Tibial artery (tissue), 4 donors: ENCODE measurements at regions not wholly inside any gene's neighbourhood (a gene's known extent, or its start where the extent isn't known, plus 50 kb on each side); places are given as distances from the start of the nearest gene placed in this dataset.

Source experiments
- DNase-seq, 2 donors: peaks; one replicate each; pipeline ENCODE4 v3.0.0-alpha.2; 2019
- H3K27ac ChIP-seq, 2 donors: fragments of 200-600 bp; sonication (generic) in 1 of 2; 1 replicate in 1 of 2; 2 replicates in 1 of 2; pipeline ENCODE4 v1.5.1; 2018 to 2019; ENCODE audit warnings: mild to moderate bottlenecking in 1 of 2
- H3K27me3 ChIP-seq, 2 donors: fragments of 200-600 bp; sonication (generic) in 1 of 2; one replicate each; pipeline versions ENCODE4 v1.5.1 to v1.6.0; 2016 to 2019
- H3K36me3 ChIP-seq, 3 donors: fragments of 200-600 bp; sonication (generic) in 2 of 3; one replicate each; pipeline ENCODE4 v1.5.1; 2016 to 2019; ENCODE audit warnings: mild to moderate bottlenecking in 2 of 3
- H3K4me1 ChIP-seq, 4 donors: fragments of 200-600 bp; sonication (generic) in 2 of 4; 1 replicate in 3 of 4; 2 replicates in 1 of 4; pipeline ENCODE4 v1.5.1; 2016 to 2019
- H3K4me3 ChIP-seq, 2 donors: fragments of 200-600 bp; sonication (generic) in 1 of 2; 1 replicate in 1 of 2; 2 replicates in 1 of 2; pipeline ENCODE4 v1.5.1; 2018 to 2019; ENCODE audit warnings: mild to moderate bottlenecking in 2 of 2
- H3K9me3 ChIP-seq, 3 donors: fragments of 200-600 bp; sonication (generic) in 1 of 3; one replicate each; pipeline ENCODE4 v1.5.1; 2016 to 2019
- intact Hi-C: fragments of 100-400 bp; cut with DNase I; formaldehyde crosslinking; loops from one replicate; pipeline ENCODE4 v1.15.0; 2023; ENCODE audit warnings: low total_unique reads
- TF ChIP-seq, protein P1 (sequence below), 2 experiments: fragments of 200-600 bp in 1 of 2; fragments of 450-650 bp in 1 of 2; IDR thresholded peaks; one replicate each; pipeline ENCODE4 v1.5.1; 2017 to 2019; ENCODE audit warnings: antibody characterized with exemption in 2 of 2, mild to moderate bottlenecking in 1 of 2, moderate library complexity in 1 of 2

DNA sequence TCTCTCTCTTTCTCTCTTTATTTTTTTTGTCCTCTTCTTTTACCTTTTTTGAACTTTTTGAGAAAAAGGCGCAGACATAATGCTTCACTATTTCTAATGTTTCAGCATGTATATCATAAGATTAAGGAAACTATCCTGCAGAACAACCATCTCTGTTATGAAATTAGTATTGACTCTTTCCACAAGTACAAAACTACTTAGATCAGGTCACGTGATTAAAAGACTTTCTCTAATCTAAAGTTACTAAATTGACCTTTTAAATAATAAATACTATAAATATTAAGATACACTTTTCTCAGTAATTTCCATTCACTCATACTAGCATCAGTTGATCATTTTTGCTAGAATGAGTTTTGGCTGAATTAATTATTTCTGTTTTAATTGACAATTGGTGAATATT is 844.5 kb upstream of the LRFN5 start:
- no peak overlapping the region for H3K27ac ChIP-seq
- H3K27me3 ChIP-seq = no peaks in the 10 kb centered on the region
- TF ChIP-seq, protein P1, sequence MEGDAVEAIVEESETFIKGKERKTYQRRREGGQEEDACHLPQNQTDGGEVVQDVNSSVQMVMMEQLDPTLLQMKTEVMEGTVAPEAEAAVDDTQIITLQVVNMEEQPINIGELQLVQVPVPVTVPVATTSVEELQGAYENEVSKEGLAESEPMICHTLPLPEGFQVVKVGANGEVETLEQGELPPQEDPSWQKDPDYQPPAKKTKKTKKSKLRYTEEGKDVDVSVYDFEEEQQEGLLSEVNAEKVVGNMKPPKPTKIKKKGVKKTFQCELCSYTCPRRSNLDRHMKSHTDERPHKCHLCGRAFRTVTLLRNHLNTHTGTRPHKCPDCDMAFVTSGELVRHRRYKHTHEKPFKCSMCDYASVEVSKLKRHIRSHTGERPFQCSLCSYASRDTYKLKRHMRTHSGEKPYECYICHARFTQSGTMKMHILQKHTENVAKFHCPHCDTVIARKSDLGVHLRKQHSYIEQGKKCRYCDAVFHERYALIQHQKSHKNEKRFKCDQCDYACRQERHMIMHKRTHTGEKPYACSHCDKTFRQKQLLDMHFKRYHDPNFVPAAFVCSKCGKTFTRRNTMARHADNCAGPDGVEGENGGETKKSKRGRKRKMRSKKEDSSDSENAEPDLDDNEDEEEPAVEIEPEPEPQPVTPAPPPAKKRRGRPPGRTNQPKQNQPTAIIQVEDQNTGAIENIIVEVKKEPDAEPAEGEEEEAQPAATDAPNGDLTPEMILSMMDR (IDR thresholded peaks at IDR 0.05) = no peak
- no peaks in the 10 kb centered on the region for H3K4me1 ChIP-seq
- no peak overlapping the region for H3K4me3 ChIP-seq
- no peaks in the 10 kb centered on the region for H3K9me3 ChIP-seq
- intact Hi-C loops = no loop called here
- no peak for DNase-seq
- no peaks in the 10 kb centered on the region for H3K36me3 ChIP-seq

DNA sequence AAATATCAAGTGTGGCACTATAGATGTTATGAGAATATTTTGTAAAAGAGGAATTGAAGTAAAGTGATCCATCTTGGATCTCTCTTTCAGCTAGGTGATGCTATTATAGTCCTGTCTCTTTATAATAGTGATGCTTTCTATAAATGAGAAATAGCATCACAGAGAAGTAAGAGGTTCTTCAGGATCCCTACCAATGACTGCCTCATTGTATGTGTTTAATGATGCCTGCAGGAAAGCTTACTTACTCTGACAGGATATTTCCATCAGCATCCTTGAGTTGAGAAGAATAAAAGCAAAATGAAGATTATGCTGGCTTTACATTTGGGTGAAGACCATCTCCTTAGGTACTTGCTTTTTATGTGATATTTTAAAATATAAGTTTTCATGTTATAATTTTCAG is 846.0 kb upstream of the LRFN5 start:
- TF ChIP-seq, protein P1 (IDR thresholded peaks at IDR 0.05) = no peak
- H3K36me3 ChIP-seq = no peaks in the 10 kb centered on the region
- H3K27me3 ChIP-seq = no peaks in the 10 kb centered on the region
- no peak for DNase-seq
- intact Hi-C loops = no loop called here
- H3K4me1 ChIP-seq = no peaks in the 10 kb centered on the region
- H3K27ac ChIP-seq = no peak overlapping the region
- no peaks in the 10 kb centered on the region for H3K9me3 ChIP-seq
- H3K4me3 ChIP-seq = no peak overlapping the region

DNA sequence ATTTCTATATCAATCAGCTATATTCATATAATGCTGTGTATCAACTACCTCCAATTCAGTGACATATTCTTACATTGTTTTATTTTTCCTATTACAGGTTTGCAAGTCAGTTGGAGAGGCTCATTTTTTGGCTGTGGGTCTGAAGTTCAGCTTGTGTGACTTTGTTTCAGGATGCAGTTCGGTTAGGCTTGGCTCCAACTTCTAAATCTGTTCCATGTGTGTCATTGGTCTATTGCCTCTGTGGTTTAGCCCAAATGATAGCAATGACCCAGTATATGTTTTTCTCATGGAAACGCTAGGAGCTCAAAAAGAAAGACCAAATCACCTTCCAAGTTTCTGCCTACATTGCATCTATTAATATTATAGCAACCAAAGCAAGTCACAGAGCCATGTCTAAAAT is 848.6 kb upstream of the LRFN5 start:
- Histone ChIP-seq H3K27me3 (no peaks in the 10 kb centered on the region), H3K4me1 (no peaks in the 10 kb centered on the region), H3K4me3 (no peak overlapping the region), H3K27ac (no peak overlapping the region), H3K9me3 (peaks cover 0 to 4% (median 0%) of the 10 kb centered on the region in 3 donors), H3K36me3 (no peaks in the 10 kb centered on the region)
- DNase-seq = no peak
- intact Hi-C loops = no loop called here
- TF ChIP-seq, protein P1 (IDR thresholded peaks at IDR 0.05) = no peak

DNA sequence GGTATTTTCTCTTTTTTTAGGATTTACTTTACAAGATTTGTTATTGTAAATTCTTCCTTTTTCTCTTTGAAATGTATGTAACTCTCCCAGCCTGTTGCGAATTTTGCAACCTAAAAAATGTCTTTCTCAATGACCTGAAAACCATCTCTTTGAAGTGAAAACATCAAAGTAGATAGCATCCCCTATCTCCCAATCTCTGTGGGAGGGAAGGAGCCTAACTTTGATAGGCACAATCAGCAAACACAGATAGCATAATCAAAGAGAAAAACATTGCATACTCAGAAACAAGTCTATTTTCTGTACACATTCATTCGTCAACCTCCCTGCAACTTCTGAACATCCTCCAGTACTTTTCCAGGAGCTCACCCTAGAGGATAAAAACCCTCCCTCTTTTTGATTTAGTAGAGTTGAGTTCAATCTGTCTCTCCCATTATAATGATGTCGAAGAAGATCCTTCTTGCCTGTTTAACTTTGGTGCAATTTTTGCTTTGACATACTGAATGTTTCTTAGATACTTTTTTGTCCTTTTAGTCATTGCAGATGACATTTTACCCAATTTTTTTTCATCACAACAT is 849.2 kb upstream of the LRFN5 start:
- no peaks in the 10 kb centered on the region for H3K27me3 ChIP-seq
- H3K4me3 ChIP-seq = no peak overlapping the region
- intact Hi-C loops = no loop called here
- TF ChIP-seq, protein P1 (IDR thresholded peaks at IDR 0.05) = no peak
- H3K27ac ChIP-seq = no peak overlapping the region
- H3K36me3 ChIP-seq = no peaks in the 10 kb centered on the region
- no peak for DNase-seq
- H3K4me1 ChIP-seq = no peaks in the 10 kb centered on the region
- H3K9me3 ChIP-seq = peaks cover 0 to 4% (median 0%) of the 10 kb centered on the region in 3 donors

DNA sequence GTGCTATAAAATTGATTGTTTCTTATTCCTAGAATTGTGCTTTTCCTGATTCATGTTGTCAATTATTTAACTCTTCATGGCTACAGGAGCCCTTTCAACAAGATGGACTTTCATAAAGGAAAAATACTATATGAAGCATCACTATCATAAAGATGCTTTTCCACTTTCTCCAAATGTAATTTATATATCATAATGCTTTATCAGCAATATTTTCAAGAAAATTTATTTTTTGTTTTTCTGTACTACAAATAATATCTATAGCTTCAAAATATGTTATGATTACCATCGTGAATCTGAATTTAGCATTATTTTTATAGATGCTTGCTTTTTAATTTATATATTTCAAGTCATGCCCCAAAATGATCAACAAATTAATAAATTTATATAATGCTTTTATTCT is 873.5 kb upstream of the LRFN5 start:
- DNase-seq = no peak
- TF ChIP-seq, protein P1 (IDR thresholded peaks at IDR 0.05) = no peak
- Histone ChIP-seq H3K4me1 (no peaks in the 10 kb centered on the region), H3K4me3 (no peak overlapping the region), H3K36me3 (no peaks in the 10 kb centered on the region), H3K9me3 (no peaks in the 10 kb centered on the region), H3K27me3 (no peaks in the 10 kb centered on the region), H3K27ac (no peak overlapping the region)
- intact Hi-C loops = no loop called here

DNA sequence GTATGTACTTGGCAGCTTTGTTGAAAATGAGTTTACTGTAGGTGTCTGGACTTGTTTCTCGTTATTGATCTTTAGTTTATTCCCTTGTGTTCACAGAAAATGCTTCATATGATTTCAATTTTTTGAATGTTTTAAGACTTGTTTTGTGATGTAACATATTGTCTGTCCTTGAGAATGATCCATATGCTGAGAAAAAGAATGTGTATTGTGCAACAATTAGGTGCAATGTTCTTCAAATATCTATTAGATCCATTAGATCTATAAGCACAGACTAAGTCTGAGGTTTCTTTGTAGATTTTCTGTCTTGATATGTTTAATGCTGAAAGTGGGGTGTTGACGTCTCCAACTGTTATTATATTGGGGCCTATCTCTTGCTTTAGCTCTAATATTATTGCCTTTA is 879.6 kb upstream of the LRFN5 start:
- Histone ChIP-seq H3K9me3 (no peaks in the 10 kb centered on the region), H3K4me3 (no peak overlapping the region), H3K27ac (no peak overlapping the region), H3K36me3 (no peaks in the 10 kb centered on the region), H3K27me3 (no peaks in the 10 kb centered on the region), H3K4me1 (no peaks in the 10 kb centered on the region)
- intact Hi-C loops = no loop called here
- DNase-seq = no peak
- TF ChIP-seq, protein P1 (IDR thresholded peaks at IDR 0.05) = no peak
